ENCODE measurements at regions not wholly inside any gene's neighbourhood (a gene's known extent, or its start where the extent isn't known, plus 50 kb on each side); places are given as distances from the start of the nearest gene placed in this dataset.

GRCh38 chr12:118734266-118734665, 247.1 kb upstream of the SRRM4 start:
- TF ChIP-seq EZH2 (IDR thresholded peaks at IDR 0.05; ENCODE audit: borderline replicate concordance, insufficient read depth, low read depth, low read length, poor library complexity, severe bottlenecking) = no peak
- TF ChIP-seq, protein P1, sequence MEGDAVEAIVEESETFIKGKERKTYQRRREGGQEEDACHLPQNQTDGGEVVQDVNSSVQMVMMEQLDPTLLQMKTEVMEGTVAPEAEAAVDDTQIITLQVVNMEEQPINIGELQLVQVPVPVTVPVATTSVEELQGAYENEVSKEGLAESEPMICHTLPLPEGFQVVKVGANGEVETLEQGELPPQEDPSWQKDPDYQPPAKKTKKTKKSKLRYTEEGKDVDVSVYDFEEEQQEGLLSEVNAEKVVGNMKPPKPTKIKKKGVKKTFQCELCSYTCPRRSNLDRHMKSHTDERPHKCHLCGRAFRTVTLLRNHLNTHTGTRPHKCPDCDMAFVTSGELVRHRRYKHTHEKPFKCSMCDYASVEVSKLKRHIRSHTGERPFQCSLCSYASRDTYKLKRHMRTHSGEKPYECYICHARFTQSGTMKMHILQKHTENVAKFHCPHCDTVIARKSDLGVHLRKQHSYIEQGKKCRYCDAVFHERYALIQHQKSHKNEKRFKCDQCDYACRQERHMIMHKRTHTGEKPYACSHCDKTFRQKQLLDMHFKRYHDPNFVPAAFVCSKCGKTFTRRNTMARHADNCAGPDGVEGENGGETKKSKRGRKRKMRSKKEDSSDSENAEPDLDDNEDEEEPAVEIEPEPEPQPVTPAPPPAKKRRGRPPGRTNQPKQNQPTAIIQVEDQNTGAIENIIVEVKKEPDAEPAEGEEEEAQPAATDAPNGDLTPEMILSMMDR (IDR thresholded peaks at IDR 0.05) = no peak
- H3K4me3 Mint-ChIP-seq = no peak overlapping the region
- H3K27ac Mint-ChIP-seq = no peak overlapping the region

DNA sequence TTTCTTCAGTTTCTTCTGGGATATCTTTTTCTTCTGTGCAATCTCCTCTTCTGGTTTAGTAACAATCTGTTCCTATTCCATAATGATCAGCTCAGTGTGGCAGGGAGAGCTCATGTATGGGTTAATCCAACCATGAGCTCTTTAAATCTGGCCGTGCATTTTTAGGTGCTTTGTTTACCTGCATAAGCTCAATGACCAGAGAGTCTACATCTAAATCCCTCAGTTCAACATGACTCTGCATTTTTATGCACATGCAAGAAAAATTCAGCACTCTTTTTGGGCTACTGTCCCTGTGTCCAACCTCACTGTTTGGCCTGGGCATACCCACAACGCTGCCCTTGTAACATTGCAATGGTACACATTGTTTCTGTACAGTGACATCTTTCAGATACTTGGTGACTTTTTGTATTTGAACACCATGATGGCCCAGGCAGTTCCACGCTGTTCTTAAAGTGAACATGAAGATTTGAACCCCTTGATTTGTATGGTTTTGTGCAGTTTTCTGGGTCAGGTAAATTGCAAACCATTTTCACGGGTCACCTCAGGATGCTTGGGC, 243.3 kb upstream of the SRRM4 start:
- intact Hi-C loops (cut with micrococcal nuclease) = no loop called here
- WGBS (ENCODE audit: insufficient coverage) = 81% methylated on average over 3 of the region's 4 CpGs
- CTCF ChIA-PET = no interaction called here

More at GRCh38 chr12:118734266-118734665, 247.1 kb upstream of the SRRM4 start:
- H3K4me2 ChIP-seq (replicated peaks; ENCODE audit: low read depth, low read length, poor library complexity, severe bottlenecking) = no peak overlapping the region
- no peaks in the 10 kb centered on the region for H3K36me3 ChIP-seq (replicated peaks in 1 of 2; ENCODE audit: control extremely low read depth in 1 of 2, control insufficient read depth in 1 of 2, extremely low read depth in 1 of 2, insufficient read depth in 2 of 2, low read length in 1 of 2)
- H3K9ac ChIP-seq (ENCODE audit: low read length) = no peak overlapping the region
- intact Hi-C loops (cut with micrococcal nuclease) = no loop called here
- WGBS (ENCODE audit: insufficient coverage) = 67% methylated on average over 6 of the region's 7 CpGs
- no peak overlapping the region for H3K4me3 ChIP-seq (ENCODE audit: control extremely low read depth in 1 of 5, extremely low read depth in 1 of 5, insufficient read depth in 1 of 5, low read depth in 2 of 5, low read length in 4 of 5)
- H3K4me1 ChIP-seq (ENCODE audit: control insufficient read depth in 2 of 2, insufficient read depth in 2 of 2, low read length in 2 of 2) = no peaks in the 10 kb centered on the region
- no peaks in the 10 kb centered on the region for H3K4me1 Mint-ChIP-seq
- no peaks in the 10 kb centered on the region for H3K9me3 ChIP-seq (ENCODE audit: control extremely low read depth in 1 of 3, control insufficient read depth in 2 of 3, insufficient read depth in 1 of 3, low read length in 2 of 3)
- no peaks in the 10 kb centered on the region for H4K20me1 ChIP-seq (ENCODE audit: control insufficient read depth, insufficient read depth, low read length, poor library complexity, severe bottlenecking)
- peaks cover 2% of the 10 kb centered on the region for H3K9me3 Mint-ChIP-seq (ENCODE audit: insufficient read depth)
- H3K27me3 ChIP-seq (replicated peaks in 1 of 4; ENCODE audit: control extremely low read depth in 1 of 4, control insufficient read depth in 3 of 4, insufficient read depth in 4 of 4, low read length in 3 of 4) = no peaks in the 10 kb centered on the region
- no peak overlapping the region for H3K27ac ChIP-seq (ENCODE audit: low read length in 2 of 2)
- ATAC-seq (ENCODE audit: low read depth) (no peak), DNase-seq (no peak)
- no peaks in the 10 kb centered on the region for H3K79me2 ChIP-seq (ENCODE audit: control insufficient read depth, insufficient read depth, low read length)
- POLR2A ChIA-PET = no interaction called here
- H3K27me3 Mint-ChIP-seq = no peaks in the 10 kb centered on the region
- no peak overlapping the region for H2AFZ ChIP-seq (ENCODE audit: insufficient read depth, low read depth, low read length, poor library complexity, severe bottlenecking)
- CTCF ChIA-PET = no interaction called here

More for the DNA sequence above, 243.3 kb upstream of the SRRM4 start:
- H3K27me3 ChIP-seq (replicated peaks in 1 of 4; ENCODE audit: control extremely low read depth in 1 of 4, control insufficient read depth in 3 of 4, insufficient read depth in 4 of 4, low read length in 3 of 4) = no peaks in the 10 kb centered on the region
- H3K4me1 ChIP-seq (ENCODE audit: control insufficient read depth in 2 of 2, insufficient read depth in 2 of 2, low read length in 2 of 2) = no peaks in the 10 kb centered on the region
- DNase-seq (no peak), ATAC-seq (ENCODE audit: low read depth) (no peak)
- H3K79me2 ChIP-seq (ENCODE audit: control insufficient read depth, insufficient read depth, low read length) = no peaks in the 10 kb centered on the region
- no peak overlapping the region for H3K4me3 Mint-ChIP-seq
- H4K20me1 ChIP-seq (ENCODE audit: control insufficient read depth, insufficient read depth, low read length, poor library complexity, severe bottlenecking) = no peaks in the 10 kb centered on the region
- no peak overlapping the region for H3K9ac ChIP-seq (ENCODE audit: low read length)
- H3K36me3 ChIP-seq (replicated peaks in 1 of 2; ENCODE audit: control extremely low read depth in 1 of 2, control insufficient read depth in 1 of 2, extremely low read depth in 1 of 2, insufficient read depth in 2 of 2, low read length in 1 of 2) = no peaks in the 10 kb centered on the region
- no peak overlapping the region for H3K4me3 ChIP-seq (ENCODE audit: control extremely low read depth in 1 of 5, extremely low read depth in 1 of 5, insufficient read depth in 1 of 5, low read depth in 2 of 5, low read length in 4 of 5)
- no peak overlapping the region for H3K4me2 ChIP-seq (replicated peaks; ENCODE audit: low read depth, low read length, poor library complexity, severe bottlenecking)
- no peak overlapping the region for H3K27ac Mint-ChIP-seq
- no peaks in the 10 kb centered on the region for H3K4me1 Mint-ChIP-seq
- no peak for TF ChIP-seq EZH2 (IDR thresholded peaks at IDR 0.05; ENCODE audit: borderline replicate concordance, insufficient read depth, low read depth, low read length, poor library complexity, severe bottlenecking)
- TF ChIP-seq, protein P1 (IDR thresholded peaks at IDR 0.05) = no peak
- H3K9me3 Mint-ChIP-seq (ENCODE audit: insufficient read depth) = peaks cover 2% of the 10 kb centered on the region
- H3K27ac ChIP-seq (ENCODE audit: low read length in 2 of 2) = no peak overlapping the region
- no peak overlapping the region for H2AFZ ChIP-seq (ENCODE audit: insufficient read depth, low read depth, low read length, poor library complexity, severe bottlenecking)
- POLR2A ChIA-PET = no interaction called here
- H3K27me3 Mint-ChIP-seq = no peaks in the 10 kb centered on the region
- no peaks in the 10 kb centered on the region for H3K9me3 ChIP-seq (ENCODE audit: control extremely low read depth in 1 of 3, control insufficient read depth in 2 of 3, insufficient read depth in 1 of 3, low read length in 2 of 3)
